ENCODE measurements at regions not wholly inside any gene's neighbourhood (a gene's known extent, or its start where the extent isn't known, plus 50 kb on each side); places are given as distances from the start of the nearest gene placed in this dataset.

DNA sequence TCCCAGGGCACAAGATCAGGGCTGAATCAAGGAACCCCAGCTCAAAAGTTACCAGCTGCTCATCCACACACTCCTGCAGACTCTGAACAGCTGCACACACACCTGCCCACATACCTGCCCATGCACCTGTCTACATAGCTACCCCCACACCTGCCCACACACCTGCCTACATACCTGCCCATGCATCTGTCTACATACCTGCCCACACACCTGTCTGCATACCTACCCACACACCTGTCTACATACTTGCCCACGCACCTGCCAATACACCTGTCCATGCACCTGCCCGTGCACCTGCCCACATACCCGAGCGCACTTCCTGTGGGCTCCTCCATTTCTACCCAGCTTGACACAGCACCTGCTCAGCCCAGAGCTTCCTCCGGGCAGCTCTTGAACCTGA is 122.8 kb upstream of the AGAP1 start:
- no peak for DNase-seq

- DNase-seq = no peak
These were observed 120.7 kb upstream of the AGAP1 start for GRCh38 chr2:235373171-235373570.

DNA sequence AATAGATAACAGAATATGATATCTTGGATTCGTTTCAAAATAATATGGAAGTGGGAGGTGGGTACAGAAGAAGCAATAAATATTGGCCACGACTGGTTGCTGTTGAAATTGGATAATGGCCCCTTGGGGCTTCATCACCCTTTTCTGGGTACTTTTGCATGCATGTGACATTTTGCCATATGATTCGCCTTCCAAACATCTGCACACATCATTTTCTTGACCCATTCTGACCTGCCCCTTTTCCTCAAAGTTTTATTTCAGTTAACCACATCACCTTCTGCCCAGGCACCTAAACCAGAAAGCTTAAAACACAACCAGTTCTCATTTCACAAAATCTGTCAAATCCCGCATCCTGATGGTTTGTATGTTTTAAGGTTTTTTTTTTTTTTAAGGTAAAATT is 116.7 kb upstream of the AGAP1 start:
- DNase-seq = no peak

GRCh38 chr2:235378246-235378645 is 115.6 kb upstream of the AGAP1 start:
- no peak for DNase-seq

GRCh38 chr2:235378944-235379343 is 114.9 kb upstream of the AGAP1 start:
- no peak for DNase-seq

GRCh38 chr2:235381261-235381912 is 112.5 kb upstream of the AGAP1 start:
- no peak for DNase-seq

DNA sequence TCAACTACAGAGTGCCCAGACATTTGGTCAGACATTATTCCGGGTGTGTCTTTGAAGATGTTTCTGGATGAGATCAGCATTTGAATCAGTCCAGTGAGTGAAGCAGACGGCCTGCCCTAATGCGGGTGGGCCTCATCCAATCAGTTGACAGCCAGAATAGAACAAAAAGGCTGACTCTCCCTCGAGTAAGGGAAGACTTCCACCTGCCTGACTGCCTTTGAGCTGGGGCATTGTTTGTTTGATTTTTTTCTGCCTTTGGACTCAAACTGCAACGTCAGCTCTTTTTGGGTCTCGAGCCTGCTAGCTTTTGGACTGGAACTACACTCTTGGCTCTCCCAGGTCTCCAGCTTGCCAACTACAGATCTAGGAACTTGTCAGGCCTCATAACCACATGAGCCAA is 111.7 kb upstream of the AGAP1 start:
- no peak for DNase-seq

DNA sequence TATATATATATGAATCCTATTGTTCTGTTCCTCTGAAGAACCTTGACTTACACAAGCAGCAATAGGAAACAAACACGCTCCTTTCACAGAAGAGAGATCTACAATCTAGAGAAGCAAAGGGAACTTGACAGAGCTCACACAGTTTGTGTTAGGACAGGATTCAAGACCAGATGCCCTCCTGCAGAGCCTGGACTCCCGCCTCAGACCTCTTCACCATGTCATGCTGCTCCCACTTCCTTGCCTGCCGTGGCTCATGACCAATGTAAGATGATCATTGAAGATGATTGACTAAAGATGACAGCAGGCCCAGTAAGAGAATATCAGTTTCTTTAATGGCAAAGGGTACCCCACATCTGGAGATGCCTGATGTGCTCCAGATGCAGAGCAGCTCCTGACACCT is 111.2 kb upstream of the AGAP1 start:
- DNase-seq = no peak

DNA sequence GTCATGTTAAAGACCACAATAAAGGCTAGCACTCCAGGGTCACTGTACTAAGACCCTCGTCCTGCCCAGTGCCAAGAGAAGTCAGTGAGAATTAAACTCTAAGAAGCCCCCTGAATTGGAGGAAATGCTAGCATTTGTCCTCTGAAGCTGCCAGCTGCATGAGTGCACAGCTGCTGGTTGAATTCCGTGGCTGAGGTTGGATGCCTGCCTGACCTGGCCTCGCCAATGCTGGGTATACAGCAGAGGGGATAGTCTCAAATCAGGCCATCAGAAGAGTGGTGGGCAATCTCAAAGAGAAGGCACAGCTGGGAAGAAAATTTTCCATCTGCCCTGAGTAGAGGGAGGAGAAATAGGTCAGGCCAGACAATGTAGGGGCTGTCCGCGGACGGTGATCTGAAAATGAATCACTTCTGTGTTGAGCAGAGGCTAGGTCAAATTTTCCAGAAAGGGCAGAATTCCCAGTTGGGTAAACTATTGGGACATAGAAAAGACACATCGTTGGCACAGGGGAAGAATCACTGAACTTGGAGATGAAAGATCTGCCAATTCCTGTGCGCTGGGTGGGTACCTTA is 110.5 kb upstream of the AGAP1 start:
- DNase-seq = no peak

DNA sequence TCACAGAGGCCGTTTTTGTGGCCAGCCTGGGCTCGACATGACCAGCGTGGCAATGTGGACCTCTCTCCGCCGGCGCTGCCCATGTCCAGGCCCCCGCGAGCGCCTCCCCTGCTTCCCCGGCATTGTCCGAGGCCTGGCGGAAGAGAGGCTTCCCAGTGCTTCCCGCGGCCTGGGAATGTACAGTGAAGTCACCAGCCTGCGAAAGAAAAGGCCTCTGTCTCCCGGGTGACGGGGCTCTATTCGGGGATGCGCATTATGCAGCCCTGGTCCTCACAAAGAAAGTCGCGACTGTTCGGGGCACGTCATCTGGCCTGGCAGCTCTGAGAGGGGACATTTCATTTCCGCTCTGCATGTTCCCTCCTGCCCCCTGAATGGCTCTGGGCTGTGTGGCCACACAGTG is 109.2 kb upstream of the AGAP1 start:
- no peak for DNase-seq

DNA sequence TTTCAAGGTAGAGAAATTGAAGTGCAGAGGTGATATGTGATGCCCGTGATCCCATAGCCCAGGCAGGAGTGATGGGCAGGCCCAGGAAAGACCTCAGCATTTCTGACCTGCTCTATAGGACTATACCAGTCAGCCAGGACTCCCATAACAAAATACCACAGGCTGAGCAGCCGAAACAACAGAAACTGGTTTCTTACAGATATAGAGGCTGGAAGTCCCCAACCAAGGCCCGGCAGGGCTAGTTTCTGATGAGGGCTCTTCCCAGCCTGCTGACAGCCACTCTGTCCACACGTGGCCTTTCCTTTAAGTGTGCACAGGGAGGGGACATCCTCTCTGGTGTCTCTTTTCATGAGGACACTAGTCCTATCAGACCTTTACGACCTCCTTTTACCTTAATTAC is 104.2 kb upstream of the AGAP1 start:
- no peak for DNase-seq

DNA sequence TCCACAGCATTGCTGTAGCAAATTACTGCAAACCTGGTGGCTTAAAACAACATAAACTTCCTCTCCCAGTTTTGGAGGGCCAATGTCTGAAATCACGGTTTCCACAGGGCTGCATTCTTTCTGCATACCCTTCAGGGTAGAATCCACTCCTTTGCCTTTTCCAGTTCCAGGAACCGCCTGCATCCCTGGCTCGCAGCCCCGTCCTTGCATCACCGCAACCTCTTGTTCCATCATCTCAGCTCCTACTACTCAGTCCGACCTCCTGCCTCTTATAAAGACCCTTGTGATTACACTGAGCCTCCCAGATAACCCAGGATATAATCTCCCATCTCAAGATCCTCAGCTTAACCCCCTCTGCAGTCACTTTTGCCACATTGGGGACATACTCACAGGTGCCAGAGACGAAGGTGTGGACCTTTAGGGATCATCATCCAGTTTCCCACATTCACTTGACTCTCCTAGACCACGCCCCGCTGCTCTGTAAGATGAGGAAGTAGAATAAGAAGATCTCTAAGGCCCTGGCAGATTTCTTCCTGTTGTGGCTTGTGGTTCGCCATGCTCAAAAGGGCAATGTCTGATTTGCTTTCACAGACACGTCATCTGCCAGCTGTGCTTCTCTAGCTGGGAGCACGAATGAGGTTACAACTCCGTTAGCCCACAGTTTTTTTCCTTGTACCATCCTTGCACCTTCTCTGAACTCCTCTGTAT is 103.6 kb upstream of the AGAP1 start:
- peak in 1 of 4 experiments; percentile 4 for DNase-seq

DNA sequence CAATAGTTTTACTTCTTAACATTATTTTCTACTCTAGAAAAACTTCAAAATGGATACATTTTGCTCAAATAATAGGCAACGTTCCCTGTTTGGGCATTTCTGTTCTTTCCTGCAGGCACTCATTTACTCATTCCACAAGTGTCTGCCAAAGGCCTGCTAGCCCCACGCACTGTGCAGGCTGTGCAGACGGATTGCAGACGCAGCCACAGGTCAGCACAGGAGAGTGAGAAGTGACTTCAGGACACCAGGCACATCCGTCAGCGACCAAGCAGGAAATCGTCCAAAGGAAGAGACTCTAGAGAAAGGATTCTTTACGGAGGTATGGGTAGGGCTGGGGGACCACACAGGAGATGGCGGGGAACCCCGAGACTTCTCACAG is 103.0 kb upstream of the AGAP1 start:
- DNase-seq = no peak

DNA sequence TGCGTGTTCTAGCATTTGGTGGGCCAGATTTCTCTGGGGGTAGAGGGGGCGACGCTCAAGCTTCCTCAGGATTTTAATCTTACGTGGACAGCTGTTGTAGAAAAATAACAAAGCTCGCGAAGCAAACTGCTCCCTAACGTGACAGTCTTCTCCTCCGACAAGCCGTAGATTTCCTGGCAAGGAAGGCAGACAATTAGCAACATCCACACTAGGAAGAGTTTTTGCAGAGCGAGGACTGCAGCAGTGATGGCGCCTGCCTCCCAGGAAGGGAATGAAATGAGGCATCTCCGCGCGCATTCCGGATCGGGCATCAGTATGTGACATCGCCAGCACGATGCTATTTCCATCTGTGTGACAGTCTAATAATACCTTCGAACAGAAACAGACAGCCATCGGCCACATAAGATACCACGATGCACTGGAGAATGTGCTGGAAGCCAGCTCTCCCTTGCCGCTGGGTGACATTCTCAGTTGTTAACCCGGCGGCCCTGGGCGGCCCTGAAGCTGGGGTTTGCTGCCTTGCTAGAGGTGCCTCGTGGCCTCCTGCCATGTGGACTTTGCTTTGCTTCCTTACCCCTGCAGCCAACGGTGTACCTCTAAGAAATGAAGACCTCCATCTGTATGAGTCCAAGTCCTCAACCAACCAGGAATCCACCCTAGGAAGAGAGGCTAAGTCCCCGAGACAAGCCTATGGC is 101.8 kb upstream of the AGAP1 start:
- no peak for DNase-seq

- no peak for DNase-seq
These were observed 99.5 kb upstream of the AGAP1 start for GRCh38 chr2:235394278-235394828.

DNA sequence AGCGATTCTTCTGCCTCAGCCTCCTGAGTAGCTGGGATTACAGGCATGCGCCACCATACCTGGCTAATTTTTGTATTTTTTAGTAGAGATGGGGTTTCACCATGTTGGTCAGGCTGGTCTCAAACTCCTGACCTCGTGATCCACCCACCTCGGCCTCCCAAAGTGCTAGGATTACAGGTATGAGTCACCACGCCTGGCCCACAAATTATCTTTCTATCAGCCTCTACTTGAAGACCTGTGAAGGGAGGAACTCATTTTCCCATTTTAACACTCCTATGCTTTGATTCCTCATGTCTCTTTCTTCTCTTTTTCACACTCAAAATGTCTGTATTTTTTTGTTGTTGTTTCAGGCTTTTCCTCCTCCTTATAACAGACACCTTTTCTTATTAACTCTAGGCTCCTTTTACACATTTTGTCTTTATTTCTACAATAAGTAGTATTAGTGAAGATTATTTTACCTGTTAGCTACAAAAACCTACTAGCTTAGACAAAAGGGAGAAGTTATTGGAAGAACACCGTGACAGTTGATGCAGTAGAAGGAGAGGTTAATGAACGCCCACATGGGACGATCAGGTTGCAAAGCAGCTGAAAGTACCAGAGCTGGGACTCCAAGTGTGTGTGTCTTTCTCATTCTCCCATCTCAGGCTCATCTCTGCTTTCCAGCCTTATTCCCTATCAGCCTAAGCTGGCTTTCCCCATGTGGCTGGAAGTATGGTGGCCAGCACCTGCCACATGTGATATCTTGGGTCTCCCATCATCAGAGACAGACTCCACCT is 97.6 kb upstream of the AGAP1 start:
- no peak for DNase-seq

GRCh38 chr2:235398321-235398720 is 95.5 kb upstream of the AGAP1 start:
- no peak for DNase-seq

- DNase-seq = no peak
These were observed 93.9 kb upstream of the AGAP1 start for GRCh38 chr2:235399895-235400294.

DNA sequence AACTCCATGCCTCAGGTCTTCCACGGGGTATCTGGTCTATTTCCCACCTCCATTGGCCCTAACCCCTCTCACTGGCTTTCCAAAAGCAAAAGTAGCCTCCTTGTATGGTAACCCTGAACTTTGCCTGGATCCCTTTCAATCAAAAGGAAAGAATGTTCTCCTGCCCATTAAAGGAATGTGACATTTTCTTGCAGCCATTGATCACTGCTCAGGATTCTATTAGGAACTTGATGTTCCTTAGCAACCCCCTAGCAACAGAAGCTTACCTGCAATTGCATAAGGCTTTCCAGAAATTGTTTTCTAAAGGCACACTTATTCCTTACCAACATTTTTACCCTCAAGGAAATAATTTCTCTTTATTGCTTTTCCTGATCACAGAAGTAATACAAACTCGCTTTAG is 91.4 kb upstream of the AGAP1 start:
- no peak for DNase-seq

DNA sequence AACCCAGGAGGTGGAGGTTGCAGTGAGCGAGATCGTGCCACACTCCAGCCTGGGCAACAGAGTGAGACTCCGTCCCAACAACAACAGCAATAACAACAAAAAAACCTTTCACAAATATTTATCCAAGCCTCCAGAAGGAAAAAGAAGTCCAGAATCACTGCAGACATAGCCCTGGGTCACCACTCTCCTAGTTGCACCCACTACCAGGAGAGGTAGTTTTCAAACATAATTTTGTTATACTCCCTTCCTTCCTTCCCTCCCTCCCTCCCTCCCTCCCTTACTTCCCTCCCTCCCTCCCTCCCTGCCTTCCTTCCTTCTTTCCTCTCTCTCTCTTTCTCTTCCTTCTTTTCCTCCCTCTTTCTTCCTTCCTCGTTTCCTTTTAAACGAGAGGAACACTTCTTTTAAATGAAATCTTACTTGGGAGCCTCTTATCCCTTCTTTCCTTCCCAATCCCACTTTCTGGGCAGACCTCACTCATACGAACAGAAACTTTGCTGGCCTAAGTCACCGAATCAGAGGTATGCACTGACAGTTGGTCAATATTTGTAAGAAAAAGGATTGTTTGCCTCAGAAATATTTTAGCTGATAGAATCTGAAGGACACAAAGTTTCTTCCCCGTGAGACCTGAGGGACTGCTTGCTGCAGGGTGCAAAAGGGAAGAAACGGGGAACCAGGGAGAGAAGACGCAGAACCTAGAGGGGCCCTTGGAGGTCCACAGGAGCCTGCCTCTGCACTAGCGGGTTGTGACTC is 88.1 kb upstream of the AGAP1 start:
- DNase-seq = no peak

DNA sequence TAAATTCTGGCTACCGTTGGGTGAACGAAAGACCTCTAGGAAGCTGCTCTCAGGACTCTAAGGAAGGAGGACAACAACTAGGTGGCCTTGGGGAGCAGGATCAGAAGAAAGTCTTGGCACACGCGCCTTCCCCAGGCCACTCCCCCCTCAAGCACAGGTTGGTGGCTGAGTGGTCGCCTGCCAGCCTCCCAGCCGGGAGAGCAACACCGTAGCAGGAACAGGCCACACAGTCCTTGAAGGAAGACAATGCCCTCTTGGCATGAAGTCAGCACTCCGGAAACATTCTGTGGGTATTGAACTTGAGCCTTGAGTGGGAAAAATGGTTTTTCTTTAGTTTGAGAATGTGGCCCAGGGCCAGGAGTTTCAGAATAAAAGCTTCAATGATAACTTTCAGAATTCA is 87.4 kb upstream of the AGAP1 start:
- DNase-seq = no peak

- DNase-seq = no peak
These were observed 81.8 kb upstream of the AGAP1 start for GRCh38 chr2:235411905-235412485.
